IMR-90 (cell line): ENCODE measurements at regions not wholly inside any gene's neighbourhood (a gene's known extent, or its start where the extent isn't known, plus 50 kb on each side); places are given as distances from the start of the nearest gene placed in this dataset.

Experiments
- ATAC-seq: fragments of 200-7000 bp; cut with Tn5 transposase; 2 replicates; pipeline ENCODE4 v1.9.1; 2020; ENCODE audit warnings: low read depth, mild to moderate bottlenecking, moderate library complexity
- BruUV-seq: library from RNA; stranded (reverse); fragments of 400-500 nt; replicated peaks from 2 replicates; lab custom pipeline; 2021; lab: Mats Ljungman, UMichigan
- CTCF ChIA-PET: fragments of 300-600 bp; formaldehyde crosslinking; extraction: SDS; loops from one replicate; lab custom pipeline; 2021; ENCODE audit warnings: antibody characterized with exemption; lab: Yijun Ruan, JAX
- POLR2A ChIA-PET: fragments of 300-600 bp; sonication (Branson Sonifier 250); formaldehyde crosslinking; loops from one replicate; lab custom pipeline; 2022; ENCODE audit warnings: antibody characterized with exemption; ENCODE audit not compliant: unreplicated experiment; lab: Charles Lee
- DNase-seq: peaks from one replicate; pipeline ENCODE4 v3.0.0; 2013
- H2AFZ ChIP-seq: replicated peaks from 2 replicates; pipeline ENCODE3; 2013; ENCODE audit warnings: low read length, mild to moderate bottlenecking; ENCODE audit not compliant: poor library complexity
- H2AK5ac ChIP-seq: 2 replicates; pipeline ENCODE4 v1.6.1; 2013; ENCODE audit warnings: low read depth, low read length, inconsistent platforms
- H2AK9ac ChIP-seq: replicated peaks from 2 replicates; pipeline ENCODE3; 2013; ENCODE audit warnings: mild to moderate bottlenecking, low read depth, low read length, moderate library complexity; ENCODE audit not compliant: poor library complexity
- H2BK120ac ChIP-seq: 2 replicates; pipeline ENCODE4 v1.6.1; 2013; ENCODE audit warnings: low read depth, low read length, inconsistent platforms
- H2BK15ac ChIP-seq: 3 replicates; pipeline ENCODE4 v1.6.1; 2013; ENCODE audit warnings: low read depth, low read length, inconsistent platforms
- H2BK20ac ChIP-seq: 2 replicates; pipeline ENCODE4 v1.6.1; 2013; ENCODE audit warnings: low read depth, mild to moderate bottlenecking, inconsistent platforms, low read length, moderate library complexity
- H2BK5ac ChIP-seq: 2 replicates; pipeline ENCODE4 v1.6.1; 2013; ENCODE audit warnings: mild to moderate bottlenecking, low read depth, low read length, inconsistent platforms; ENCODE audit not compliant: poor library complexity, severe bottlenecking
- H3K14ac ChIP-seq: replicated peaks from 2 replicates; pipeline ENCODE4 v1.6.1; 2013; ENCODE audit warnings: low read depth, low read length, inconsistent platforms
- H3K18ac ChIP-seq: 2 replicates; pipeline ENCODE4 v1.6.1; 2013; ENCODE audit warnings: low read depth, low read length, control low read depth
- H3K23ac ChIP-seq: 2 replicates; pipeline ENCODE4 v1.6.1; 2013; ENCODE audit warnings: low read depth, low read length, inconsistent platforms
- H3K27ac ChIP-seq: 2 replicates; pipeline ENCODE4 v1.5.1; 2013; ENCODE audit warnings: mild to moderate bottlenecking, control low read depth, low read length; ENCODE audit not compliant: insufficient read depth
- H3K27me3 ChIP-seq: 2 replicates; pipeline ENCODE4 v1.6.1; 2013; ENCODE audit warnings: low read length; ENCODE audit not compliant: control insufficient read depth, insufficient read depth
- H3K36me3 ChIP-seq: 2 replicates; pipeline ENCODE4 v1.6.1; 2013; ENCODE audit warnings: low read length, mixed read lengths; ENCODE audit not compliant: control insufficient read depth, insufficient read depth
- H3K4ac ChIP-seq: 2 replicates; pipeline ENCODE4 v1.6.1; 2013; ENCODE audit warnings: low read depth, low read length, inconsistent platforms
- H3K4me1 ChIP-seq: 2 replicates; pipeline ENCODE4 v1.6.1; 2013; ENCODE audit warnings: low read length, mixed read lengths; ENCODE audit not compliant: control insufficient read depth, insufficient read depth
- H3K4me2 ChIP-seq: 2 replicates; pipeline ENCODE4 v1.6.1; 2013; ENCODE audit warnings: low read depth, mild to moderate bottlenecking, control low read depth, low read length, moderate library complexity
- H3K4me3 ChIP-seq: 2 replicates; pipeline ENCODE4 v1.5.1; 2013; ENCODE audit warnings: low read depth, mild to moderate bottlenecking, control low read depth, low read length, moderate library complexity; ENCODE audit not compliant: insufficient read depth
- H3K56ac ChIP-seq: 2 replicates; pipeline ENCODE4 v1.6.1; 2013; ENCODE audit warnings: low read length, inconsistent platforms; ENCODE audit not compliant: insufficient read depth; ENCODE audit errors: extremely low read depth
- H3K79me1 ChIP-seq, 2 experiments: 2 replicates each; pipeline ENCODE4 v1.6.1; 2013; ENCODE audit warnings: low read length in 2 of 2, inconsistent platforms in 1 of 2, low read depth in 1 of 2
- H3K9ac ChIP-seq: 2 replicates; pipeline ENCODE4 v1.6.1; 2013; ENCODE audit warnings: low read depth, low read length, control low read depth
- H3K9me1 ChIP-seq: 2 replicates; pipeline ENCODE4 v1.6.1; 2013; ENCODE audit warnings: low read length, inconsistent platforms; ENCODE audit not compliant: insufficient read depth
- H3K9me3 ChIP-seq: 2 replicates; pipeline ENCODE4 v1.6.1; 2013; ENCODE audit warnings: low read length; ENCODE audit not compliant: control insufficient read depth, insufficient read depth
- H4K20me1 ChIP-seq: 2 replicates; pipeline ENCODE4 v1.6.1; 2013; ENCODE audit warnings: low read length, inconsistent platforms; ENCODE audit not compliant: insufficient read depth
- H4K5ac ChIP-seq: 2 replicates; pipeline ENCODE4 v1.6.1; 2013; ENCODE audit warnings: mild to moderate bottlenecking, low read depth, low read length, control low read depth
- H4K8ac ChIP-seq, 2 experiments: 2 replicates each; pipeline ENCODE4 v1.6.1; 2013; ENCODE audit warnings: low read depth in 2 of 2, low read length in 2 of 2, control low read depth in 1 of 2, inconsistent platforms in 1 of 2
- H4K91ac ChIP-seq: 2 replicates; pipeline ENCODE4 v1.6.1; 2013; ENCODE audit warnings: low read depth, low read length, inconsistent platforms; ENCODE audit not compliant: insufficient read depth
- MAZ ChIP-seq: IDR thresholded peaks from 2 replicates; pipeline ENCODE4 v1.6.1; 2012; ENCODE audit warnings: low read depth, mild to moderate bottlenecking, low read length, improper control_type of control experiment, moderate library complexity, borderline replicate concordance
- SMC3 ChIP-seq: fragments of 150-350 bp; IDR thresholded peaks from 2 replicates; pipeline ENCODE4 v1.6.1; 2016; ENCODE audit warnings: low read depth, mild to moderate bottlenecking, antibody characterized with exemption, low read length, moderate library complexity
- WGBS, 2 experiments: methylation state at CpG; one replicate each; pipeline versions ENCODE4 v1.1.5 to v1.1.7; 2013; ENCODE audit warnings: missing lambda C conversion rate in 2 of 2; ENCODE audit not compliant: insufficient read length in 1 of 2; ENCODE audit errors: extremely low coverage in 2 of 2; 5-methylcytosine and 5-hydroxymethylcytosine counted together
- dilution Hi-C: fragments of 300-500 bp; cut with HindIII; formaldehyde crosslinking; loops from one replicate; pipeline ENCODE4 v1.14.3; 2018; ENCODE audit warnings: low sequenced_read_pairs; ENCODE audit not compliant: unreplicated experiment
- in situ Hi-C: fragments of 300-500 bp; cut with MboI; formaldehyde crosslinking; loops from 3 replicates; pipeline ENCODE4 v1.14.3; 2019; ENCODE audit warnings: low sequenced_read_pairs, inconsistent platforms, mixed read lengths
- intact Hi-C: fragments of 100-400 bp; cut with micrococcal nuclease; formaldehyde crosslinking; loops from 2 replicates; pipeline ENCODE4 v1.10.0; 2022
- TF ChIP-seq, protein P1 (sequence below): fragments of 150-350 bp; IDR thresholded peaks from 2 replicates; pipeline ENCODE4 v1.6.1; 2016; ENCODE audit warnings: low read depth, mild to moderate bottlenecking, low read length, moderate library complexity, borderline replicate concordance
- TF ChIP-seq, protein P2 (sequence below): fragments of 150-350 bp; IDR thresholded peaks from 2 replicates; pipeline ENCODE4 v1.6.1; 2017; ENCODE audit warnings: mild to moderate bottlenecking, antibody characterized with exemption, low read length, low read depth

DNA sequence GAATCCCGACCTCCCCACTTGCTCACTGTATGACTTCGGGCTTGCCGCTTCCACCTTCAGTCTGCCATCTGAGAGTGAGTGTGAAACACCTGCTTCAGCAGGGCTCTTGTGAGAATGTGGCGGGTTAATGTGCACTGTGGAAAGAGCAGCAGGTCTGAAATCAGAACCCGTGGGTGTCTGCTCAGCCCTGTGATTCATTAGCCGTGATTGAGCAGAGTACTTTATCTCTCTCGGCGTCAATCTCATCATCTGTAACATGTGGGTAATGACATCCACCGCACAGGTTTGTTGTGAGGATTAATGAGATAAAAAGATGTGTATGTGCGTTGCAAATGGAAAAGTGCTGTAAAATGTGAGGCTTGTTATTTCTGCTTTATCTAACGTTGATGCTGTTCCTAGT, 128.6 kb downstream of the LRATD1 start:
- Histone ChIP-seq H4K91ac (no peak overlapping the region), H3K27me3 (no peaks in the 10 kb centered on the region), H2AK9ac (no peak overlapping the region), H2BK20ac (no peak overlapping the region), H3K36me3 (no peaks in the 10 kb centered on the region), H3K4me2 (no peak overlapping the region), H3K79me1 (no peaks in the 10 kb centered on the region), H3K4me1 (no peaks in the 10 kb centered on the region), H3K14ac (no peak overlapping the region), H3K4ac (no peak overlapping the region), H3K4me3 (no peak overlapping the region), H2BK15ac (no peak overlapping the region), H3K18ac (no peak overlapping the region), H4K20me1 (no peaks in the 10 kb centered on the region), H3K23ac (no peak overlapping the region), H3K9ac (no peak overlapping the region), H2BK5ac (no peak overlapping the region), H4K5ac (no peak overlapping the region), H3K9me3 (peaks cover 7% of the 10 kb centered on the region), H2BK120ac (no peak overlapping the region), H4K8ac (no peak overlapping the region), H3K9me1 (no peaks in the 10 kb centered on the region), H3K27ac (no peak overlapping the region), H2AK5ac (no peak overlapping the region), H2AFZ (no peak overlapping the region), H3K56ac (no peak overlapping the region)
- ATAC-seq, result no peak
- ChIA-PET POLR2A (no interaction called here), CTCF (no interaction called here)
- TF ChIP-seq MAZ (no peak), SMC3 (no peak)
- TF ChIP-seq, protein P1, sequence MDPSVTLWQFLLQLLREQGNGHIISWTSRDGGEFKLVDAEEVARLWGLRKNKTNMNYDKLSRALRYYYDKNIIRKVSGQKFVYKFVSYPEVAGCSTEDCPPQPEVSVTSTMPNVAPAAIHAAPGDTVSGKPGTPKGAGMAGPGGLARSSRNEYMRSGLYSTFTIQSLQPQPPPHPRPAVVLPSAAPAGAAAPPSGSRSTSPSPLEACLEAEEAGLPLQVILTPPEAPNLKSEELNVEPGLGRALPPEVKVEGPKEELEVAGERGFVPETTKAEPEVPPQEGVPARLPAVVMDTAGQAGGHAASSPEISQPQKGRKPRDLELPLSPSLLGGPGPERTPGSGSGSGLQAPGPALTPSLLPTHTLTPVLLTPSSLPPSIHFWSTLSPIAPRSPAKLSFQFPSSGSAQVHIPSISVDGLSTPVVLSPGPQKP, result no peak
- TF ChIP-seq, protein P2, sequence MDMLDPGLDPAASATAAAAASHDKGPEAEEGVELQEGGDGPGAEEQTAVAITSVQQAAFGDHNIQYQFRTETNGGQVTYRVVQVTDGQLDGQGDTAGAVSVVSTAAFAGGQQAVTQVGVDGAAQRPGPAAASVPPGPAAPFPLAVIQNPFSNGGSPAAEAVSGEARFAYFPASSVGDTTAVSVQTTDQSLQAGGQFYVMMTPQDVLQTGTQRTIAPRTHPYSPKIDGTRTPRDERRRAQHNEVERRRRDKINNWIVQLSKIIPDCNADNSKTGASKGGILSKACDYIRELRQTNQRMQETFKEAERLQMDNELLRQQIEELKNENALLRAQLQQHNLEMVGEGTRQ, result no peak
- no peak for DNase-seq
- 68% methylated on average over 8 of the region's 11 CpGs; no CpG with 5 or more reads in 1 of the 2 experiments for WGBS, 2 experiments
- in situ Hi-C loops, result no loop called here
- intact Hi-C loops, result no loop called here
- dilution Hi-C loops, result no loop called here
- BruUV-seq, result no TSS peak
